ENCODE measurements at regions not wholly inside any gene's neighbourhood (a gene's known extent, or its start where the extent isn't known, plus 50 kb on each side); places are given as distances from the start of the nearest gene placed in this dataset.

DNA sequence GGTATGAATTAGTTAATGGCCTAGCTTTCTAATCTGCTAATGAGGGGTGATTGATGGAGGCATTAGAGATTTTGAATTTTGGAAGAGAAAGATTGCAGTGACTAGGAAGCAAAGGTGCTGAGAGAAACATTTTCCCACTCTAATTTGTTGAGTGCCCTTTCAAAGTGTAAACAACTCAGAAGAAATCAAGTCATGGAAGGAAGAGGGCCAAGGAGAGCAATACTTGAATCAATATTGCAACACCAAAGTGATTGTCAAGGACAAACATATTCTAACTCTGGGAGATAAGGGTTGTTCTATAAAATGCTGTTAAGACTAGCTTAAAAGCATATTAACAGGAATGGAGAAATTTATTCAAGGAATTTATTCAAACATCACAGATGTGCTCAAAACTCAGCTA lies 182.7 kb upstream of the FERMT1 start (continued):
- TF ChIP-seq, protein P1, sequence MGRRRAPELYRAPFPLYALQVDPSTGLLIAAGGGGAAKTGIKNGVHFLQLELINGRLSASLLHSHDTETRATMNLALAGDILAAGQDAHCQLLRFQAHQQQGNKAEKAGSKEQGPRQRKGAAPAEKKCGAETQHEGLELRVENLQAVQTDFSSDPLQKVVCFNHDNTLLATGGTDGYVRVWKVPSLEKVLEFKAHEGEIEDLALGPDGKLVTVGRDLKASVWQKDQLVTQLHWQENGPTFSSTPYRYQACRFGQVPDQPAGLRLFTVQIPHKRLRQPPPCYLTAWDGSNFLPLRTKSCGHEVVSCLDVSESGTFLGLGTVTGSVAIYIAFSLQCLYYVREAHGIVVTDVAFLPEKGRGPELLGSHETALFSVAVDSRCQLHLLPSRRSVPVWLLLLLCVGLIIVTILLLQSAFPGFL (CRISPR knock-in tag; IDR thresholded peaks at IDR 0.05; ENCODE audit: borderline replicate concordance), result no peak
- TF ChIP-seq, protein P2, sequence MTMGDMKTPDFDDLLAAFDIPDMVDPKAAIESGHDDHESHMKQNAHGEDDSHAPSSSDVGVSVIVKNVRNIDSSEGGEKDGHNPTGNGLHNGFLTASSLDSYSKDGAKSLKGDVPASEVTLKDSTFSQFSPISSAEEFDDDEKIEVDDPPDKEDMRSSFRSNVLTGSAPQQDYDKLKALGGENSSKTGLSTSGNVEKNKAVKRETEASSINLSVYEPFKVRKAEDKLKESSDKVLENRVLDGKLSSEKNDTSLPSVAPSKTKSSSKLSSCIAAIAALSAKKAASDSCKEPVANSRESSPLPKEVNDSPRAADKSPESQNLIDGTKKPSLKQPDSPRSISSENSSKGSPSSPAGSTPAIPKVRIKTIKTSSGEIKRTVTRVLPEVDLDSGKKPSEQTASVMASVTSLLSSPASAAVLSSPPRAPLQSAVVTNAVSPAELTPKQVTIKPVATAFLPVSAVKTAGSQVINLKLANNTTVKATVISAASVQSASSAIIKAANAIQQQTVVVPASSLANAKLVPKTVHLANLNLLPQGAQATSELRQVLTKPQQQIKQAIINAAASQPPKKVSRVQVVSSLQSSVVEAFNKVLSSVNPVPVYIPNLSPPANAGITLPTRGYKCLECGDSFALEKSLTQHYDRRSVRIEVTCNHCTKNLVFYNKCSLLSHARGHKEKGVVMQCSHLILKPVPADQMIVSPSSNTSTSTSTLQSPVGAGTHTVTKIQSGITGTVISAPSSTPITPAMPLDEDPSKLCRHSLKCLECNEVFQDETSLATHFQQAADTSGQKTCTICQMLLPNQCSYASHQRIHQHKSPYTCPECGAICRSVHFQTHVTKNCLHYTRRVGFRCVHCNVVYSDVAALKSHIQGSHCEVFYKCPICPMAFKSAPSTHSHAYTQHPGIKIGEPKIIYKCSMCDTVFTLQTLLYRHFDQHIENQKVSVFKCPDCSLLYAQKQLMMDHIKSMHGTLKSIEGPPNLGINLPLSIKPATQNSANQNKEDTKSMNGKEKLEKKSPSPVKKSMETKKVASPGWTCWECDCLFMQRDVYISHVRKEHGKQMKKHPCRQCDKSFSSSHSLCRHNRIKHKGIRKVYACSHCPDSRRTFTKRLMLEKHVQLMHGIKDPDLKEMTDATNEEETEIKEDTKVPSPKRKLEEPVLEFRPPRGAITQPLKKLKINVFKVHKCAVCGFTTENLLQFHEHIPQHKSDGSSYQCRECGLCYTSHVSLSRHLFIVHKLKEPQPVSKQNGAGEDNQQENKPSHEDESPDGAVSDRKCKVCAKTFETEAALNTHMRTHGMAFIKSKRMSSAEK (CRISPR knock-in tag; IDR thresholded peaks at IDR 0.05; ENCODE audit: borderline replicate concordance), result no peak
- no peak for TF ChIP-seq ZNF263 (CRISPR knock-in tag; IDR thresholded peaks at IDR 0.05; ENCODE audit: low read depth)
- TF ChIP-seq, protein P3, sequence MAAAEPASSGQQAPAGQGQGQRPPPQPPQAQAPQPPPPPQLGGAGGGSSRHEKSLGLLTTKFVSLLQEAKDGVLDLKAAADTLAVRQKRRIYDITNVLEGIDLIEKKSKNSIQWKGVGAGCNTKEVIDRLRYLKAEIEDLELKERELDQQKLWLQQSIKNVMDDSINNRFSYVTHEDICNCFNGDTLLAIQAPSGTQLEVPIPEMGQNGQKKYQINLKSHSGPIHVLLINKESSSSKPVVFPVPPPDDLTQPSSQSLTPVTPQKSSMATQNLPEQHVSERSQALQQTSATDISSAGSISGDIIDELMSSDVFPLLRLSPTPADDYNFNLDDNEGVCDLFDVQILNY (CRISPR knock-in tag; IDR thresholded peaks at IDR 0.05), result no peak
- no peak for TF ChIP-seq IRF2 (CRISPR knock-in tag; IDR thresholded peaks at IDR 0.05; ENCODE audit: borderline replicate concordance, low read depth)

DNA sequence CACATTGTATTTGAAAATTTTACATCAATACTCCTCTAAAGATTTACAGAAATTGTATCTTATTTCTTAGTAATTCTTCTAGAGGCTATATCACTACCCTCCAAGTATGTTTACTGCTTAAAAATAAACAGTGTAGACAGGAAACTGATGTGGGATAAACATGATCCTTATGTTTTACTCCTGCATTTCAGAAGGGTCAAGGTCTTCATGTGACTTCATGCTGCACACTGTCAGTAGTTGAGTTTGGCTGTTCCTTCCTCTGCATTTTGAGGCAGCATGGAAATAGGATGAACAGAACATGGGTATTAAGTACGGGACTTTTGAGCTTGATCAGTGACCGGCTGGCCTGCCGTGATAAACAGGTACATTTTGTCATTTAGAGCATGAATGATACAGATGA lies 179.2 kb upstream of the FERMT1 start:
- CTCF ChIA-PET, result no interaction called here
- no peak overlapping the region for H3K4me3 Mint-ChIP-seq
- ATAC-seq (no peak), DNase-seq (ENCODE audit: low spot score) (no peak)
- peaks cover 5% of the 10 kb centered on the region for H3K4me1 Mint-ChIP-seq
- POLR2A ChIA-PET, result no interaction called here
- H3K9me3 Mint-ChIP-seq, result peaks cover 22% of the 10 kb centered on the region
- H3K27ac Mint-ChIP-seq, result no peak overlapping the region
- TF ChIP-seq, protein P4, sequence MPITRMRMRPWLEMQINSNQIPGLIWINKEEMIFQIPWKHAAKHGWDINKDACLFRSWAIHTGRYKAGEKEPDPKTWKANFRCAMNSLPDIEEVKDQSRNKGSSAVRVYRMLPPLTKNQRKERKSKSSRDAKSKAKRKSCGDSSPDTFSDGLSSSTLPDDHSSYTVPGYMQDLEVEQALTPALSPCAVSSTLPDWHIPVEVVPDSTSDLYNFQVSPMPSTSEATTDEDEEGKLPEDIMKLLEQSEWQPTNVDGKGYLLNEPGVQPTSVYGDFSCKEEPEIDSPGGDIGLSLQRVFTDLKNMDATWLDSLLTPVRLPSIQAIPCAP (CRISPR knock-in tag; IDR thresholded peaks at IDR 0.05), result no peak
- no peak for TF ChIP-seq ZNF671 (CRISPR knock-in tag; IDR thresholded peaks at IDR 0.05)
- no peak for TF ChIP-seq ETV6 (CRISPR knock-in tag; IDR thresholded peaks at IDR 0.05)
- TF ChIP-seq, protein P2 (CRISPR knock-in tag; IDR thresholded peaks at IDR 0.05; ENCODE audit: borderline replicate concordance), result no peak
- no peak for TF ChIP-seq NR1H2 (CRISPR knock-in tag; IDR thresholded peaks at IDR 0.05)
- no peak for TF ChIP-seq SP1 (CRISPR knock-in tag; conservative IDR thresholded peaks at IDR 0.05)
- TF ChIP-seq, protein P5, sequence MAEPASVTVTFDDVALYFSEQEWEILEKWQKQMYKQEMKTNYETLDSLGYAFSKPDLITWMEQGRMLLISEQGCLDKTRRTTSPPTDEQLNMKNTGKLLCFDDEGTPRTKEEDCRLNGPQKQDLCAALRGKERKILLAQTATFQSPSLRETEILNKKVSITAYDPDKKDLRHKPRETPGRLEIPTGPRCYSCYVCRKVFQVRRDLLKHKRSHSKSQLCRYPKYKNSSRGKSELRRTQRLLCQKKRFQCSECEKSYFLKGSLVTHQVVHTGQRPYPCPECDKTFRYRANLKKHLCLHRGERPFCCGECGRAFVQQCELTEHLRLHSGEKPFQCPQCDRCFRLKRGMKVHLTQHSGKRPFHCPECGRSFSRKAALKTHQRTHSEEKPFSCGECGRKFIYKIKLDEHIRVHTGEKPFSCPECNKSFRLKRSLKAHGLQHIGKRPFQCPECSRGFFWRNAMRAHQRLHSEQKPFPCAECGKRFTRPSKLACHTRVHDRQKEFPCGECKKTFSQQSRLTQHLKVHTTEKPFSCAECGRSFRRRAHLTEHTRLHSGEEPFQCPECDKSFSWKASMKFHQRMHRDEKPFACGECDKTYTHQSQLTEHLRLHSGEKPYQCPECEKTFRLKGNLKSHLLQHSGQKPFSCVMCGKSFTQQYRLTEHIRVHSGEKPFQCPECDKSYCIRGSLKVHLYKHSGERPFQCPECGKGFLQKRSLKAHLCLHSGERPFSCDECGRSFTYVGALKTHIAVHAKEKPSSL (CRISPR knock-in tag; conservative IDR thresholded peaks at IDR 0.05), result no peak
- TF ChIP-seq ZNF219 (CRISPR knock-in tag; IDR thresholded peaks at IDR 0.05; ENCODE audit: borderline replicate concordance), result no peak
- no peaks in the 10 kb centered on the region for H3K36me3 Mint-ChIP-seq
- no peaks in the 10 kb centered on the region for H3K27me3 Mint-ChIP-seq (ENCODE audit: low read depth)
